AG04450 (cell line): ENCODE measurements at regions not wholly inside any gene's neighbourhood (a gene's known extent, or its start where the extent isn't known, plus 50 kb on each side); places are given as distances from the start of the nearest gene placed in this dataset.

ENCODE experiments used
- CTCF ChIA-PET: fragments of 300-600, 350-600 bp; formaldehyde crosslinking; extraction: SDS; loops from one replicate; lab custom pipeline; 2022; ENCODE audit warnings: antibody characterized with exemption, inconsistent platforms; lab: Charles Lee
- POLR2A ChIA-PET: fragments of 350-600 bp; formaldehyde crosslinking; extraction: SDS; loops from one replicate; lab custom pipeline; 2021; ENCODE audit warnings: antibody characterized with exemption, inconsistent platforms; lab: Yijun Ruan, JAX
- DNase-seq: peaks from one replicate; pipeline ENCODE4 v3.0.0-alpha.2; 2011; ENCODE audit warnings: low read depth, low spot score
- H3K27ac ChIP-seq: one replicate; pipeline ENCODE4 v1.5.1; 2012; ENCODE audit warnings: low read depth, low read length, control low read depth
- H3K27me3 ChIP-seq: one replicate; pipeline ENCODE4 v1.6.0; 2012; ENCODE audit warnings: low read length; ENCODE audit not compliant: control insufficient read depth, insufficient read depth
- H3K4me3 ChIP-seq: 2 replicates; pipeline ENCODE4 v1.5.1; 2011; ENCODE audit warnings: mild to moderate bottlenecking, low read depth, low read length, control low read depth
- H3K9me3 ChIP-seq: 2 replicates; pipeline ENCODE4 v1.5.1; 2012; ENCODE audit warnings: low read length; ENCODE audit not compliant: control insufficient read depth, insufficient read depth
- CTCF ChIP-seq: IDR thresholded peaks from 2 replicates; pipeline ENCODE4 v1.5.1; 2011; ENCODE audit warnings: low read depth, low read length, control low read depth, inconsistent platforms

DNA sequence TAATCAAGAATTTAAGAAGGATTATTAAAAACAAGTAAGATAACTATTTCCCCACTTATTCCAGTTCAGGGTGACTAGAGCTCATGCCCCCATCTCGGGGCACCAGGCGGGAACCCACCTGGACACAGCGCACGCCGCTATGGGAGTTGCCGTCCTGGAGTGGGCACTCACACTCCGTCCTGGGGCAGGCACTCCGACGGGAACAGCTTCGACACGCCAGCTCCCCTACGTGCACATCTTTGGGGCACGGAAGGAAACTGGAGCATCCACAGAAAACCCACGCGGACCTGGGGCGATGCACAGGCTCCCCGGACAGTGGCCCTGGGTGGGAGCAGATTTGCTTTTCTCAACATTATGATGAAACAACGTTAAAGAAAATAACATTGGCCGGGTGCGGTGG lies 52.0 kb upstream of the GATA5 start:
- H3K9me3 ChIP-seq = peaks cover 2% of the 10 kb centered on the region; the same call in 1 of the 2 replicates
- DNase-seq = no peak
- ChIA-PET CTCF (no interaction called here), POLR2A (no interaction called here)
- no peak overlapping the region for H3K4me3 ChIP-seq
- peaks cover 48% of the 10 kb centered on the region for H3K27me3 ChIP-seq
- TF ChIP-seq CTCF = no peak
- no peak overlapping the region for H3K27ac ChIP-seq

DNA sequence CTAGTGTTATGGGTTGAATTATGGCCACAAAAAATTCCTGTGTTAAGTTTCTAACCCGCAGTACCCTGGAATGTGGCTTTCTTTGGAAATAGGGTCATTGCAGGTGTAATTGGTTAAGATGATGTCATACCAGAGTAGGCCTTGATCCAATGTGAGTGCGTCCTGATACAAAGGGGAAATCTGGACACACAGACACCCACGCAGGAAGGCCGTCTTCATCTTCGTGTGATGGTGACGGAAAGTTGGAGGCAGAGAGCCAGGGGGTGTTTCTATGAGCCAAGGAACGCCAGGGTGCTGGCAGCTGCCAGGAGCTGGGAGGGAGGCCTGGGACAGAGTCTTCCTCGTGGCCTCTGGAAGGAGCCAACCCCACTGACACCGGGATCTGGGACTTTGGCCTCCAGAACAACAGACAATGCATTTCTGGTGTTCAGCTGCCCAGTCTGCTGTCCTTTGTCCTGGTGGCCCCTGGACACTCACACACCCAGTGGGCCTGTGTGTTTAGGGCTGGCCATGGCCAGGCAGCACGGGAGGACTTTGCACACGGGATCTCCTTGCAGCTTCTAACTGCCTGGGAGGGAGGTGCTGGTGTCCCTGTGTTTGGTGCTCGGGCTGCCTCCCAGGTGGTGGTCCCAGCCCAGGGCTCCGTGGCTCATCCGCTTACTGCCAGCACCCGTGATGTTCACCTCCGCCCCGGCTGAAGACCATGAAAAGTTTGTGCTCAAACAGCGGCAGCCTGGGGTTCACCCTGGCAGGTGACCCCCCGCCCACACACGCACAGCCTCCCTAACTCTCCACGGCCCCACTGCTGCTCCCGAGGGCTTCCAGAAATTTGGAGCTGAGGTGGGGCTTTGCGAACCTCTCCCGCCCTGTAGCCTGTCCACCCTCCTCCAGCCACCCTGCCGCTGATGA lies 53.4 kb upstream of the GATA5 start:
- POLR2A ChIA-PET = no interaction called here
- CTCF ChIA-PET = interaction anchor here (0.8 kb wide), 1 partner anchor 94 kb away, joined by 3 read pairs; no protein-coding TSS in a partner anchor
- H3K27me3 ChIP-seq = peaks cover 41% of the 10 kb centered on the region

GRCh38 chr20:62529896-62530642 lies 54.3 kb upstream of the GATA5 start:
- Histone ChIP-seq H3K27me3 (peaks cover 33% of the 10 kb centered on the region), H3K4me3 (no peak overlapping the region), H3K9me3 (peaks cover 2% of the 10 kb centered on the region; the same call in 1 of the 2 replicates), H3K27ac (no peak overlapping the region)
- TF ChIP-seq CTCF = no peak
- no peak for DNase-seq
- CTCF ChIA-PET = interaction anchor here (0.8 kb wide), 1 partner anchor 94 kb away, joined by 3 read pairs; no protein-coding TSS in a partner anchor
- POLR2A ChIA-PET = no interaction called here

More for the DNA sequence above, 53.4 kb upstream of the GATA5 start:
- H3K4me3 ChIP-seq = no peak overlapping the region
- no peak overlapping the region for H3K27ac ChIP-seq
- peaks cover 2% of the 10 kb centered on the region; the same call in 1 of the 2 replicates for H3K9me3 ChIP-seq
- TF ChIP-seq CTCF = no peak
- DNase-seq = no peak

GRCh38 chr20:62530643-62531032 lies 54.8 kb upstream of the GATA5 start:
- Histone ChIP-seq H3K9me3 (peaks cover 2% of the 10 kb centered on the region; the same call in 1 of the 2 replicates), H3K4me3 (no peak overlapping the region), H3K27me3 (peaks cover 27% of the 10 kb centered on the region), H3K27ac (no peak overlapping the region)
- ChIA-PET POLR2A (no interaction called here), CTCF (no interaction called here)
- no peak for DNase-seq
- TF ChIP-seq CTCF = no peak
